ENCODE measurements at regions not wholly inside any gene's neighbourhood (a gene's known extent, or its start where the extent isn't known, plus 50 kb on each side); places are given as distances from the start of the nearest gene placed in this dataset.

GRCh38 chr5:67515020-67515689 is 318.6 kb upstream of the CD180 start:
- DNase-seq (ENCODE audit: low spot score), result peak; percentile 61

GRCh38 chr5:67512758-67513157 is 316.2 kb upstream of the CD180 start:
- DNase-seq (ENCODE audit: low spot score), result no peak

DNA sequence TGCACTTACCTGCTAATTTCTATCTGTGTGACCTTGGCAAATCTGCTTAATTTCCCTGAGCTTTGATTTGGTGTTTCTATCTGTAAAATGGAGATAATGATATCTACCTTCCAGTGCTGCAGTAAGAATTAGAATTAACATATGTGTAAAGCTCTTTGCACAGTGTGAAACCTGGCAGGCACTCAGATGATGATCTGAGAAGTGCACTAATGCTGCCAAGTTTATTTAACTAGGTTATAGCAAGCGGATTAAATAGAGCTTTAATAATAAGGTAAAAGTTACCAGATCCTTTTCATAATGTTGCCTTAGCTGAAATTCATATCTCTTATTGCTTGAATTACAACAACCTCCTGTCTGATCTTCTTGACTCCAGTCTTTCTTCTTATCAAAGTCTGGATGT is 315.3 kb upstream of the CD180 start:
- DNase-seq (ENCODE audit: low spot score), result no peak

GRCh38 chr5:67510204-67510603 is 313.6 kb upstream of the CD180 start:
- no peak for DNase-seq (ENCODE audit: low spot score)

GRCh38 chr5:67509402-67510186 is 313.0 kb upstream of the CD180 start:
- DNase-seq (ENCODE audit: low spot score), result no peak

- no peak for DNase-seq (ENCODE audit: low spot score)
These were observed 309.6 kb upstream of the CD180 start for GRCh38 chr5:67506241-67506640.

DNA sequence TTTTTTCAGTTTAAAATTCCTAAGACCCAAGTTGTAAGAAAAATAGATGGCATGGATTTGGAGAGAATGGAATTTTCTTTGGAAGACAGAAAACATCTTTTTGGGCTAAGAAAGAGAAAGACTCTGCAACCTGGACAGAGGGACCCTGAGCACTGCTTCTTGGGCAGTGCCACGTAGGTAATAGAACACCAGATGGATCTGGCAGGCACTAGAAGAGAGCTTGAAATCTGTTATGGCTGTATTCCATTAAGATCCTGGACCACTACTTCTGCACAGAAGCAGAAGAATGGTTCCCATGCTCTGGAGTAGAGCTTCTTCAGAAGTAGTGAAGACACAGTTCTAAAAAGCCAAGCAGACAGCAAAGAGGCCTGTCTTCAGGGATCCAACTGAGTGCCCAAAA is 306.4 kb upstream of the CD180 start:
- no peak for DNase-seq (ENCODE audit: low spot score)

- DNase-seq (ENCODE audit: low spot score), result no peak
These were observed 299.5 kb upstream of the CD180 start for GRCh38 chr5:67496051-67496450.

DNA sequence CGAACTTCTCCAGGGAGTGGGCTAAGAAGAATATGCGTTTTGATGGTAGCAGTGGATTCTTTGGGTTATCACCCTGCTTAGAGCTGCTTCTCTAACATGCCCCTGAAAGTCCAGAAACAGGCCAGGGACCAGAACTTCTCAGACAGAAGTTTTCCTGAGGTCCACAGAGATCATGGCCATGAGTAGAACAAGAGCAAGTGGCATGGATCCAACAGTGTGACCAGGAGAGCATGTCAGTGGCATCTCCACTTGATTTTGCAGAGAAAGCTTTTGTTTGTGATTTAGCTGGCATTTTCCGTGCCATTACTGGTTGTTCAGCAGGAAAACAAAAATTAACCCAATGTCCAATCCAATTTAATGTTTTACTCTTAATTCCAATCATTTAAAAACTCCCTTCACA is 298.5 kb upstream of the CD180 start:
- no peak for DNase-seq (ENCODE audit: low spot score)

- DNase-seq (ENCODE audit: low spot score), result no peak
These were observed 297.7 kb upstream of the CD180 start for GRCh38 chr5:67494186-67494855.

DNA sequence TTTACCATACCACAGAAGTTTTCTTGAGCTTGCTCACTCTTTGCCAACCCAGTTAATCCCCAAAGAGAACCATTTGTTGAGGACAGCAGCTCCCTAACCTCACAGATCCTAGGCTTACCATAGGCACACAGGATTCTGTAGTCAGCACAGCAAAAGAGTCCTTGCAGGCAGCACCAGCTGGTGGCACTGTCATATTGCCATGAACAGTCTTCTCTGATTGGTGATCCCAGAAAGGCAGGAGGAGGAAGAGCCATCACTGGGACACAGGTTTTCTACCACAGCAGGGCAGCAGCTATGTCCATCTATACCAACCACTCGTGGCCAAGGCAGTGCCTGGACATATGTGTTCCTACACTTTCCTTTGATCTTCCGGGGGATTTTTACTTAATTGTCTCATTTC is 297.1 kb upstream of the CD180 start:
- DNase-seq (ENCODE audit: low spot score), result no peak

DNA sequence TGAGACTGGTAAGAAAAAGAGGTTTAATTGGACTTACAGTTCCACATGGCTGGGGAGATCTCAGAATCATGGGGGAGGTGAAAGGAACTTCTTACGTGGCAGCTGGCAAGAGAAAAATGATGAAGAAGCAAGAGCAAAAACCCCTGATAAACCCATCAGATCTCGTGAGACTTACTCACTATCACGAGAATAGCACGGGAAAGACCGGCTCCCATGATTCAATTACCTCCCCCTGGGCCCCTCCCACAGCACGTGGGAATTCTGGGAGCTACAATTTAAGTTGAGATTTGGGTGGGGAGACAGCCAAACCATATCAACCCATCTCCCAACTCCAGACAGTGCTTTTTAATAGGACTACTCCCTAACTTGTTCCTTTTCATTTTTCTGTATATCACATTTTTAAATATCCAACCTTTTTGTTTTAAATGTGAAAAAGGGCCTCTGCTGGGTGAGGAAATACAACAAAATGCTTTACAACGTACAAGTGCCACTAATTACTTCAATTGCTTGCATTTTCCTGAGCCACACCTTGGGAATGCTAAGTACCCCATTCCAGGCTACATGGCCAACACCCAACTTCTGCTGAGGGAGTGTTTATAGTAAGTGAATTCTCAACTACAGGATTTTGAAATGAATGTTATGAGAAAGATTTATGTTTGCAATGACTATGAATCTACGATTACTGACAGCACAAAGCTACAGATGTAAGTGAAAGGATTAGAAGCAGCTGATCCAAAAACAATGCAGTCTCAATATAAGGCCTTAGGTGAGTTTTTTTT is 294.1 kb upstream of the CD180 start:
- DNase-seq (ENCODE audit: low spot score), result no peak

DNA sequence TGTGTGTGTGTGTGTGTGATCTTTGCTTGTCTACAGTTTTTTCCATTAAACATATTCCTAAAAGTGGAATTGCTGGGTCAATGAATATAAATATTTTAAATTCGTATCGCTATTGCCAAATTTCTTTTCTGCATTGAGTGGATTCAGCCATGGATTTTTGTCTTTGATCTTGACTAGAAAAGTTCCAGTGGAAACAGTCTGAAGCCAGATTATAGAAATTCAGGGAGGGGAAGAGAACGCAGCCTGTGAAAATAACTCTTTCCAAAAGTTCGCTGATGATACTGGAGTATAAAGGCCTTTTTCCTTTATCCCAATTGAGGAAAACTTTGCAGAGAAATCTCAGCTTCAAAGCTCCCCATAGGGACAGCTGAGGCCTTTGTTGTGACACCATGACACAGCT is 292.3 kb upstream of the CD180 start:
- DNase-seq (ENCODE audit: low spot score), result no peak

DNA sequence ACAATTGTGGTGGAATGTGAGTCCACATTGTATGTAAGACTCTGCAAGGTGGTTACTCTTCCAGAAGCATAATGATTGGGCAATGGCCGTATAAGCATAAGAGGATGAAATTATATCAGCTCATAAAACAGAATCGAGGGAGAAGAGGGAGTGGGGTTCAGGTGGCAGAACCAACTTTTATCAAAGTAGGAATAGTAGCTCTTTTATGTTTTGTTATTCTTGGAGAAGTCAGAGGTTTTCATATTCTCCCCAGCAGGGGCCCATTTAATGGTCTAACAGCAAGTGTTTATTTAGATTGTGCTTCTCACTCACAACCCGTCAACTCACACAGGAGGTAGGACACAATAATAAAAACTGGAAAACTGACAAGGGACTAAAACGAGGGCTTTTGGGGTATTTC is 291.3 kb upstream of the CD180 start:
- DNase-seq (ENCODE audit: low spot score), result no peak

DNA sequence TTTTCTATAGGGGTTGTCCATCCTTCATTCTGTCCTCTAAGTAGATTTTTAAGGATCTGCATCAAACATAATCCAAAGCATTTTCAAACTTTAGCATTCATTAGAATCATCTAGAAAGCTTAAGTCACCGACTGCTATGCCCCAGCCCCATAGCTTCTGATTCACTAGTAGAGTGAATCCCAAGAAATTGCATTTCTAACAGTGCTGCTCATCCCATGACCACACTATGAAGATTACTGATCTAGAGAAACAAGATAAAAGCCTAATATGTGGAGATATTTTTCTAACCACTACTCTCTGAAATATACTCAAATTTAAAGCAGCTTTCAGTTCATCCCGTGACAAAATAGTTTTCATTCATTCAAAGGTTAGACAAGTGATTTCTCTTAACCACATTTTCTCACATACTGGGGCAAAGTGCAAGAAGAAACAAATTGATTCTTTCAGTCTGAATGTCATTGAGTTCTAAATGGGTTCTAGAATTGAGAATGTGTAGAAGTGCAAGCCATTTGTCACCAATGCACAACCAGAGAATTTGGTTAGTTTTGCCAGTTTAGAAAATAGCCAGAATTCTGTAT is 286.9 kb upstream of the CD180 start:
- no peak for DNase-seq (ENCODE audit: low spot score)

GRCh38 chr5:67481362-67481761 is 284.8 kb upstream of the CD180 start:
- no peak for DNase-seq (ENCODE audit: low spot score)

DNA sequence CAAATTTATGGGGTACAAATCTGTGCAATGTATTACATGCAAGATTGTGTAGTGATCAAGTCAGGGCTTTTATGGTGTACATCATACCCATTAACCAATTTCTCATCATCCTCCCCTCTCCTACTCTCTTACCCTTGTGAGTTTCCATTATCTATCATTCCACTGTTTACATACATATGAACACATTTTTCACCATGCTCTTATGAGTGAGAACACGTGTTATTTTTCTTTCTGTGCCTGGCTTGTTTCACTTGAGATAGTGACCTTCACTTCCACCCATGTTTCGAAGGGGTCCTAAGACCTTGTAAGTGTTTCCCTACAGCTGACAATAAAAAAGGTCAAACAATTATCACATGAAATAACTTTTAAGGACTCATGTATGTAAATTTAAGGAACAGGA is 281.7 kb upstream of the CD180 start:
- no peak for DNase-seq (ENCODE audit: low spot score)

GRCh38 chr5:67476995-67477394 is 280.4 kb upstream of the CD180 start:
- DNase-seq (ENCODE audit: low spot score), result no peak

GRCh38 chr5:67476531-67476930 is 279.9 kb upstream of the CD180 start:
- DNase-seq (ENCODE audit: low spot score), result no peak

- no peak for DNase-seq (ENCODE audit: low spot score)
These were observed 278.9 kb upstream of the CD180 start for GRCh38 chr5:67475489-67475888.

- DNase-seq (ENCODE audit: low spot score), result no peak
These were observed 278.1 kb upstream of the CD180 start for GRCh38 chr5:67474597-67475238.

- no peak for DNase-seq (ENCODE audit: low spot score)
These were observed 270.5 kb upstream of the CD180 start for GRCh38 chr5:67467110-67467509.

Measured in CD4-positive, alpha-beta T cell treated with Interleukin-6 at 100 ng/mL for 8 hours (primary cell).